ENCODE measurements at regions not wholly inside any gene's neighbourhood (a gene's known extent, or its start where the extent isn't known, plus 50 kb on each side); places are given as distances from the start of the nearest gene placed in this dataset.
"Not testable (repeated sequence)": the region's sequence is repeated elsewhere in the genome, so short reads cannot be mapped to it uniquely, and the experiment has no call there.

GRCh38 chrX:138856881-138857604, 145.5 kb upstream of the FGF13 start:
- DNase-seq, result no peak

DNA sequence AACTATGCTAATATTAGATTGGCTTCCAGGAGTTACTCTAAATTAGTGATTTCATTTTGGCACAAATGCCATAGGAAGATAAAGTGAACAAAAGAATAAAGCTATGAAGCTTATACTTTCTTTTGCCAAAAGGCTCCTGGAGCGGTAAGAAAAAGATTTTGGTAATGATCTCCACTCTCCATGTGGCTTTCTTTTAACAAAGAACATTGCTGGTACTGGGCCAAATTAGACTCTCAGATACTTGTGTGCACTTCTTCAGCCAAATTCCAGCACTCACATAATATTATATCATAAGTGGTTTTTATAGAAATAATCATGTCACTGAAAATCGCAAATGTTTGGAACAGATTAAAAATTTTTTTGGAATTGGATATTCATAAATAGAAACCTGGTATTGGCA, 142.4 kb upstream of the FGF13 start:
- DNase-seq, result no peak

GRCh38 chrX:138849521-138849920, 138.0 kb upstream of the FGF13 start:
- no peak for DNase-seq

DNA sequence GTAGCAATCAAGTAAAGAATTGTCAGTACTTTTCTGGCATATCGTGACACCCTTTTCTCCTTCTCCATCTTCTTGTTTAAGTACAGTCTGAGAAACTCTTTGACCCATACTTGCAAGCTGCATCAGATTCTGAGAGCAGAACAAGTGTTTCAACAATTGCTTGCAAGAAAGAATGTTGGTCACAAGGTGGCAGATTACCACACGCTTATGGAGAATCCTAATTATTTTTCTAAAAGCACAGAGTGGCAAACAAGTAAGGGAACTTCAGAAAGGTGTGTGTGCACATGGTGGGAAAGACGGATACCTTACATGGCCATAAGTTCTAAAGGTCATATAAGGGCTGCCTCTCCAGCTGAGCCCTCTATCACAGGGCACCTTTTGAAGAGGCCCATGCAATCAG, 136.4 kb upstream of the FGF13 start:
- DNase-seq, result no peak

DNA sequence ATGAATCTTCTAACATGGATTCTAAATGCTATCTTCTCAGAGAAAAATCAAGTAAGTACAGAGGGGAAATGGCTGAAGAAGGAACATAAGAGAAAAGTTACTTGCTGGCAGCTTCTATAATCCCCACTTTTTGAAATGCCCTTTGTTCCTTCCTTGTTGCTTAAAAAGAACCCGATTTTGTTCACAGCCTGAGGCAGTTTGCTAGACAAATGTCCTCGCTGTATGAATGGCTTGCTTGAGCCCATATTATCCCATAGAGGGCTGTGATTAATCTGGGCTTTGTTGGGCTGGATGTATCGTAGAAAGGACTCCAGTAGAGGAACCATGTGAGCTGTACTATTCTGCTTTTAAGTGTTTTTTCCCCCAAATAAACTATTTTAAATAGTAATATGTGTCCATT, 134.3 kb upstream of the FGF13 start:
- DNase-seq, result no peak

DNA sequence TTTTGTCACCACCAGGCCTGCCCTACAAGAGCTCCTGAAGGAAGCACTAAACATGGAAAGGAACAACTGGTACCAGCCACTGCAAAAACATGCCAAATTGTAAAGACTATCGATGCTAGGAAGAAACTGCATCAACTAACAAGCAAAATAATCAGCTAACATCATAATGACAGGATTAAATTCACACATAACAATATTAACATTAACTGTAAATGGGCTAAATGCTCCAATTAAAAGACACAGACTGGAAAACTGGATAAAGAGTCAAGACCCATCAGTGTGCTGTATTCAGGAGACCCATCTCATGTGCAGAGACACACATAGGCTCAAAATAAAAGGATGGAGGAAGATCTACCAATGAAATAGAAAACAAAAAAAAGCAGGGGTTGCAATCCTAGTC, 95.9 kb upstream of the FGF13 start:
- not testable (repeated sequence) for DNase-seq

DNA sequence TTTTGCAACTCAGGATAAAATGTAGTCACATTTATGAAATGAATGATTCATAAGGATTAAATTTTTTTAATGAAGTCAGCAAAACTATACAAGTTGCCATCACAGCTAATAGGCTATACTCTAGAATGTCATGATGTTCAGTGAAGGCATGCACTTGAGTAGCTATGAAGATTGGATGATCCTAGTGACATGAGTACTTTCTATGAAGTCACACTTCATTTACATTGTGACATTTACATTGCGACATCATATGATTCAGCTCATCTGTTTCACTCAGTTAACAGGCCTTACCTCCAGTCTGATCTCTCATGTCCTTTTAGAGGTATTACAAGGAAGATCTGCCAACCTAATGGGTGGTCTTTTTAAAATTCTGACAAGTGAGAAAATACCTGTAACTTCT, 82.7 kb upstream of the FGF13 start:
- DNase-seq, result no peak

DNA sequence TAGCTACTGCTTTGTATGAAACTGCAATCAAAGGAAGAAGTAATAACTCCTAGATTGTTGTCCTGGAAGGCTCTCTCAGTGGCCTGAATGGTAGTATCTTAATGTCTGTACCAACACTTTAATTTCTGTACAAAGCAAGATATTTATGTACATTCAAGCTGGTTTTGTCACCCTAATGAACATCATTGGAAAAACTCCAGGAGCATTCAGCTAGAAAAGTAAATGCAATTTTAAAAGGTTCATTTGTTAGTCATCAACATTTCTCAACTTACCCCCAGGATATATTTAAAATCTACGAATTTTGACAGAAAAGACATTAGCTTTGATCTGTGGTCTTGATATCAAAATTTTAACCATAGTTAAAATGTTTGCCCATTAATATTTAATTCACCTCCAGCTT, 80.0 kb upstream of the FGF13 start:
- no peak for DNase-seq

- DNase-seq, result no peak
Observed at GRCh38 chrX:138788771-138789170, 77.3 kb upstream of the FGF13 start.

DNA sequence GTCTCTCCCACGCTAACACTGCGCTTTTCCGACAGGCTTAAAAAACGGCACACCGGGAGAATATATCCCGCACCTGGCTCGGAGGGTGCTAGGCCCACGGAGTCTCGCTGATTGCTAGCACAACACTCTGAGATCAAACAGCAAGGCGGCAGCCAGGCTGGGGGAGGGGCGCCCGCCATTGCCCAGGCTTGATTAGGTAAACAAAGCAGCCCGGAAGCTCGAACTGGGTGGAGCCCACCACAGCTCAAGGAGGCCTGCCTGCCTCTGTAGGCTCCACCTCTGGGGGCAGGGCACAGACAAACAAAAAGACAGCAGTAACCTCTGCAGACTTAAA, 67.0 kb upstream of the FGF13 start:
- not testable (repeated sequence) for DNase-seq

GRCh38 chrX:138777908-138778575, 66.5 kb upstream of the FGF13 start:
- DNase-seq, result not testable (repeated sequence)

- no peak for DNase-seq
Observed at GRCh38 chrX:138777230-138777629, 65.7 kb upstream of the FGF13 start.

GRCh38 chrX:138775517-138775916, 64.0 kb upstream of the FGF13 start:
- peak; percentile 1 for DNase-seq

DNA sequence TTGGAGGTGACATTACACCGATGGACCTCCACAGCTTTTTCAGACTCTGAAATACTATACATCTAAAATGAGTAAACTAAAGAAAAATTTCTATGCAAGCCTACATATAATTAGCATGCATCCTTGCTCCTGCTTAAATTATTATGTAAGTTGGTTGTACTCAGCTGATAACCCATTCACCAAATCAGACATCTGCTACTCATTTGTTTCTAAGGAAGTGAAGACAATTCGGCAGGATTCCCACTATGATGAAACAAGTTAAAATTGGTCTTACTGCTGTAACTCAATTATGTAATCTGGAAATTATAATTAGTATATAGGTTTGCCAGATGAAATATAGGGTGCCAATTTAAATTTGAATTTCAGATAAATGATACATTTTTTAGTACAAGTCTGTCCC, 59.5 kb upstream of the FGF13 start:
- no peak for DNase-seq

DNA sequence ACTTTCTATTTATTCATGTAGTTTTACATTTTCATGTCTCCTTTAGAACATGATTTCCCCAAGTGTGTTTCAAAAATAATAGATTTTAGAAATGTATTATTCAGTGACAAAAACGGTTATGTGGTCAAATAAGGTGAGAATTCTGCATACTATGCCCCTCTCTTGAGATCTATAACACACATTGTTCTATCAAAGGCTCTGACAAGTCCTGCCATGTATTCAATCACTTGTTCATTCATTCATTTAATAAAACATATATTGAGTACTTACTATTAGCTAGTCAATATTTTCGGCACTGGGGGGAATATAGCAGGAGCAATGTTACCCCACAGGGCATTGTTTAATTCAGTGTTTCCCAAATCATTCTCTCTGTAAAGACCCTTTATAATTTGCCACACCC, 58.4 kb upstream of the FGF13 start:
- DNase-seq, result no peak

DNA sequence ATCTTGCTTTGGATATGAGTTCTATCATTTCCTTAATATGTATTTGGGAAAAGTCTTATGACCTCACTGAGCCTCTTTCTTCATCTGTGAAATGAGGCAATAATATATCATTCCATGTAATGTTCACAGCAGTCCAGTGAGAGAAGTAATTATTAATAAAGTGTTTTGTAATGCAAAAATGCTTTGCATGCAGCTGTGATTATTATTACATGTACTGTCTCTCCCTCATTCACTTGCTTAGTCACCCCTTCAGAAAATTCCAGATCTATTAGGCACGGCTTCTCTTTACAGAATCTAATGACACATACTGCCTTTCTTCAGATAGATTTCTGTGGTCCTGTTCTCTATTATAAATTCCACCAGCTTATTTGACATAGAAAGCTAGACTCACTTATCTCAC, 53.5 kb upstream of the FGF13 start:
- DNase-seq, result no peak

GRCh38 chrX:138763761-138764160, 52.2 kb upstream of the FGF13 start:
- DNase-seq, result no peak

DNA sequence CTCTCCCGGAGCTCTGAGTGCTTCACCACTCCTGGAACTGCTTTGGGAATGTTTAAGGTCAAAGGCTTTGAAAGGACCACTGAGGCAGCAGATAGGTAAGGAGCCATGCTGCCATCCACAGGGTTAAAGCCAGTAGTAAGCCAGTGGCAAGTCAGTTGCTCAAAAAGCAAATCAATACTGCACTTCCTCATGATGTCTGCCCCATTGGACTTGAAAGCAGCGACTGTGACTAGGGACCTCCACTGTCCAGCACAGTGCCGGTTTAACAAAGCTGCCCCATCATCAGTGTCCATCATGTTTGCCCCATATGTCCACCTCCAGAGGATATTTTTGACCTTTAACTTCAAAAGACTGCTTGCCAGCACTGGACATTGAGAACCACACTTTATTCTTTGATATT, 49.9 kb upstream of the FGF13 start:
- no peak for DNase-seq

Data from NCI-H2029 (cell line).